Fibroblast of peridontal ligament (primary cell): ENCODE measurements at regions not wholly inside any gene's neighbourhood (a gene's known extent, or its start where the extent isn't known, plus 50 kb on each side); places are given as distances from the start of the nearest gene placed in this dataset.
"Not testable (repeated sequence)": the region's sequence is repeated elsewhere in the genome, so short reads cannot be mapped to it uniquely, and the experiment has no call there.

Experiments
- DNase-seq: peaks from one replicate; pipeline ENCODE4 v3.0.0-alpha.2; 2010; ENCODE audit errors: extremely low read depth

GRCh38 chr18:43341014-43341413 lies 63.7 kb upstream of the SYT4 start:
- no peak for DNase-seq

GRCh38 chr18:43350176-43350575 lies 72.9 kb upstream of the SYT4 start:
- no peak for DNase-seq

- DNase-seq = no peak
Measured at GRCh38 chr18:43364535-43364934, 87.2 kb upstream of the SYT4 start.

- no peak for DNase-seq
Measured at GRCh38 chr18:43367895-43368294, 90.6 kb upstream of the SYT4 start.

- DNase-seq = not testable (repeated sequence)
Measured at GRCh38 chr18:43369311-43369710, 92.0 kb upstream of the SYT4 start.

GRCh38 chr18:43372773-43373172 lies 95.5 kb upstream of the SYT4 start:
- DNase-seq = no peak

GRCh38 chr18:43380104-43380672 lies 102.9 kb upstream of the SYT4 start:
- DNase-seq = no peak

GRCh38 chr18:43382641-43383403 lies 105.5 kb upstream of the SYT4 start:
- no peak for DNase-seq

- no peak for DNase-seq
Measured at GRCh38 chr18:43389163-43389562, 111.9 kb upstream of the SYT4 start.

- no peak for DNase-seq
Measured at GRCh38 chr18:43392168-43392567, 114.9 kb upstream of the SYT4 start.

GRCh38 chr18:43393174-43393573 lies 115.9 kb upstream of the SYT4 start:
- peak; percentile 2 for DNase-seq

GRCh38 chr18:43396266-43396665 lies 119.0 kb upstream of the SYT4 start:
- DNase-seq = peak; percentile 10

- no peak for DNase-seq
Measured at GRCh38 chr18:43398601-43399000, 121.3 kb upstream of the SYT4 start.

GRCh38 chr18:43405097-43405496 lies 127.8 kb upstream of the SYT4 start:
- no peak for DNase-seq

GRCh38 chr18:43414006-43414405 lies 136.7 kb upstream of the SYT4 start:
- no peak for DNase-seq

GRCh38 chr18:43420091-43420490 lies 142.8 kb upstream of the SYT4 start:
- DNase-seq = no peak

- DNase-seq = no peak
Measured at GRCh38 chr18:43420950-43421349, 143.7 kb upstream of the SYT4 start.

GRCh38 chr18:43422518-43422917 lies 145.2 kb upstream of the SYT4 start:
- DNase-seq = no peak

- no peak for DNase-seq
Measured at GRCh38 chr18:43435851-43436250, 158.6 kb upstream of the SYT4 start.

- no peak for DNase-seq
Measured at GRCh38 chr18:43442131-43442530, 164.8 kb upstream of the SYT4 start.

GRCh38 chr18:43442571-43442970 lies 165.3 kb upstream of the SYT4 start:
- no peak for DNase-seq

GRCh38 chr18:43465483-43465882 lies 188.2 kb upstream of the SYT4 start:
- DNase-seq = no peak

- no peak for DNase-seq
Measured at GRCh38 chr18:43471873-43472272, 194.6 kb upstream of the SYT4 start.

GRCh38 chr18:43481069-43481468 lies 203.8 kb upstream of the SYT4 start:
- DNase-seq = no peak
